CD4-positive, CD25-positive, alpha-beta regulatory T cell (primary cell): ENCODE measurements at regions not wholly inside any gene's neighbourhood (a gene's known extent, or its start where the extent isn't known, plus 50 kb on each side); places are given as distances from the start of the nearest gene placed in this dataset.
A peak's percentile ranks its signal among the peaks of the same experiment; 100 is the strongest.

ENCODE experiments used
- ATAC-seq, 2 donors: fragments of 150-1000 bp; cut with Tn5 transposase; one replicate each; pipeline ENCODE4 v1.10.0; 2021; ENCODE audit warnings: low read depth in 2 of 2, moderate number of reproducible peaks in 2 of 2, moderate library complexity in 1 of 2
- DNase-seq, 3 donors: peaks; one replicate each; pipeline versions ENCODE4 v3.0.0 to v3.0.0-alpha.2; 2012 to 2022; ENCODE audit warnings: mixed read lengths in 1 of 3
- H3K27ac ChIP-seq: one replicate; pipeline ENCODE4 v1.7.0; 2013; ENCODE audit warnings: mild to moderate bottlenecking, low read length; ENCODE audit not compliant: insufficient read depth, poor library complexity, severe bottlenecking
- H3K27me3 ChIP-seq: one replicate; pipeline ENCODE4 v1.7.0; 2013; ENCODE audit warnings: low read length; ENCODE audit not compliant: control insufficient read depth, insufficient read depth
- H3K36me3 ChIP-seq: one replicate; pipeline ENCODE4 v1.7.0; 2013; ENCODE audit warnings: mild to moderate bottlenecking, low read length, moderate library complexity; ENCODE audit not compliant: control insufficient read depth, insufficient read depth
- H3K4me1 ChIP-seq: 2 replicates; pipeline ENCODE4 v1.7.0; 2013; ENCODE audit warnings: mild to moderate bottlenecking, low read length; ENCODE audit not compliant: insufficient read depth, control insufficient read depth, poor library complexity, severe bottlenecking
- H3K4me3 ChIP-seq: one replicate; pipeline ENCODE4 v1.7.0; 2013; ENCODE audit warnings: low read depth, mild to moderate bottlenecking, low read length, moderate library complexity
- H3K9me3 ChIP-seq, 2 experiments: 1 replicate in 1 of 2; 2 replicates in 1 of 2; pipeline ENCODE4 v1.7.0; 2013; ENCODE audit warnings: low read length in 2 of 2, mild to moderate bottlenecking in 1 of 2, moderate library complexity in 1 of 2; ENCODE audit not compliant: control insufficient read depth in 2 of 2
- H3K27ac Mint-ChIP-seq, 3 donors: one replicate each; pipeline ENCODE4 v1.8.0; 2020 to 2022; ENCODE audit warnings: mild to moderate bottlenecking in 3 of 3, mixed read lengths in 3 of 3, moderate library complexity in 2 of 3
- H3K27me3 Mint-ChIP-seq: one replicate; pipeline ENCODE4 v1.8.0; 2022; ENCODE audit warnings: mild to moderate bottlenecking, mixed read lengths
- H3K36me3 Mint-ChIP-seq: one replicate; pipeline ENCODE4 v1.8.0; 2020; ENCODE audit warnings: mixed read lengths
- H3K4me1 Mint-ChIP-seq, 4 donors: one replicate each; pipeline ENCODE4 v1.8.0; 2020 to 2022; ENCODE audit warnings: mixed read lengths in 4 of 4, mild to moderate bottlenecking in 1 of 4
- H3K4me3 Mint-ChIP-seq, 4 donors: one replicate each; pipeline ENCODE4 v1.8.0; 2020 to 2022; ENCODE audit warnings: mild to moderate bottlenecking in 4 of 4, mixed read lengths in 4 of 4, moderate library complexity in 3 of 4
- H3K9me3 Mint-ChIP-seq, 7 donors: one replicate each; pipeline ENCODE4 v1.8.0; 2020 to 2022; ENCODE audit warnings: mixed read lengths in 7 of 7, mild to moderate bottlenecking in 3 of 7, moderate library complexity in 2 of 7

DNA sequence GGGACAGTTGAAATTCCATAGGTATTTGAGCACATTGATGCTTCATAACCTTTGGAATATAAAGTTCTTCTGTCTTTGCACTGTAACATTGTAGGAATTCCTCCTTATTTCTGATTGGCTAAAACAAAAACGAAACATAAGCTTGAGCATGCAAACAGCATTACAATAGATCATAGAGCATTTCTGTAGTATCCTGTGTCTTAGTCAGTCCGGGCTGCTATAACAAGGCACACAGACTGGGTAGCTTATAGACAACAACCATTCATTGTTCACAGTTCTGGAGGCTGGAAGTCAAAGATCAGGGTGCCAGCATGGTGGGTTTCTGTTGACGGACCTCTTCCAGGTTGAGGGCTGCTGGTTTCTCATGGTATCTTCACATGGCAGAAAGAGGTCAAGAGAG lies 188.7 kb upstream of the SOX21 start:
- H3K36me3 ChIP-seq = no peaks in the 10 kb centered on the region
- no peaks in the 10 kb centered on the region for H3K36me3 Mint-ChIP-seq
- no peaks in the 10 kb centered on the region for H3K27me3 ChIP-seq
- no peak overlapping the region for H3K4me3 Mint-ChIP-seq
- no peak overlapping the region for H3K4me3 ChIP-seq
- DNase-seq (no peak), ATAC-seq (no peak)
- H3K27me3 Mint-ChIP-seq = peaks cover 10% of the 10 kb centered on the region
- H3K9me3 Mint-ChIP-seq = peaks cover 0 to 2% (median 0%) of the 10 kb centered on the region in 7 donors
- no peak overlapping the region for H3K27ac ChIP-seq
- H3K4me1 ChIP-seq = no peaks in the 10 kb centered on the region
- no peaks in the 10 kb centered on the region for H3K9me3 ChIP-seq
- no peaks in the 10 kb centered on the region for H3K4me1 Mint-ChIP-seq
- no peak overlapping the region for H3K27ac Mint-ChIP-seq

DNA sequence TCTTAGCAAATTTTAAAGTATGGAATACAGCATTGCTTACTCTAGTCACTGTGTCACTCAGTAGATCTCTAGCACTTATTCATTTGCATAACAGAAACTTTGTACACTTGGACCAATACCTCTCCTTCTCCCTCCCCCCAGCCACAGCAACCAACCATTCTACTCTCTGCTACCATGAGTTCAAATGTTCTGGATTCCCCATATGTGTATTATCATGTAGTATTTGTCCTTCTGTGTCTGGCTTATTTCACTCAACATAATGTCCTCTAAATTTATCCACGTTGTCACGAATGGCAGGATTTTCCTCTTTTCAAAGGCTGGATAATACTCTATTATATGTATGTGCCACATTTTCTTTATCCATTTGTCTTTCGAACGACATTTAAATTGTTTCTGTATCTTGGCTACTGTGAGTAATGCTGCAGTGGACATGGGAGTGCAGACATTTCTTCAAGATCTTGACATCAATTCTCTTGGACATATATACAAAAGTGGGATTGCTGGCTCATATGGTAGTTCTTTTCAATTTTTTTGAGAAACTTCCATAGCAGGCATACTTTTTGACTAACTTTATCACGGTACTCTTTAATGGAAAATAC lies 184.5 kb upstream of the SOX21 start:
- Mint-ChIP-seq H3K4me1 (no peaks in the 10 kb centered on the region), H3K36me3 (no peaks in the 10 kb centered on the region), H3K27me3 (peaks cover 16% of the 10 kb centered on the region), H3K27ac (no peak overlapping the region), H3K9me3 (no peaks in the 10 kb centered on the region), H3K4me3 (no peak overlapping the region)
- Histone ChIP-seq H3K36me3 (no peaks in the 10 kb centered on the region), H3K27me3 (no peaks in the 10 kb centered on the region), H3K9me3 (no peaks in the 10 kb centered on the region), H3K4me3 (no peak overlapping the region), H3K27ac (no peak overlapping the region), H3K4me1 (no peaks in the 10 kb centered on the region)
- ATAC-seq = no peak
- no peak for DNase-seq

GRCh38 chr13:94896238-94896637 lies 183.9 kb upstream of the SOX21 start:
- Histone ChIP-seq H3K27ac (no peak overlapping the region), H3K9me3 (no peaks in the 10 kb centered on the region), H3K4me3 (no peak overlapping the region), H3K4me1 (no peaks in the 10 kb centered on the region), H3K27me3 (no peaks in the 10 kb centered on the region), H3K36me3 (no peaks in the 10 kb centered on the region)
- H3K4me1 Mint-ChIP-seq = no peaks in the 10 kb centered on the region
- DNase-seq (no peak), ATAC-seq (no peak)
- H3K36me3 Mint-ChIP-seq = no peaks in the 10 kb centered on the region
- H3K27ac Mint-ChIP-seq = no peak overlapping the region
- H3K9me3 Mint-ChIP-seq = no peaks in the 10 kb centered on the region
- peaks cover 15% of the 10 kb centered on the region for H3K27me3 Mint-ChIP-seq
- no peak overlapping the region for H3K4me3 Mint-ChIP-seq

DNA sequence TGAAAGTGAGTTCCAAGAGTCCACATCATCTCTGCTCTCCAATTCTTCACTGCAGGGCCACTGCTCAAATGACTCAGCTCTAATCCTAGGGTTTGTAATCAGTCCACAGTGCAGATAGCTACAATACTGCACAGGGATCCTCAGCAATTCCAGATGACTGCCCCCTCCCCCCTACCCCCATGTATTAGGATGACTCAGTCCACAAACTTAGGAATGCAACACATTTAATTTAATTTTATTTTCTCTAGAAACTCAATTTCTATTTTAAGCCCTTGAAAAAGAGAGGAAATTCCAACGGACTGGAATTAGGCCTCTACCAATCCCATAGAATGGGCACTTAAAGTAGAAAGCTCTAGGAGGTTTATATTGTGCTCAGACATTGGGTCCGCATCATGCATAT lies 173.8 kb upstream of the SOX21 start:
- no peaks in the 10 kb centered on the region for H3K9me3 ChIP-seq
- no peaks in the 10 kb centered on the region for H3K36me3 ChIP-seq
- Mint-ChIP-seq H3K4me1 (no peaks in the 10 kb centered on the region), H3K27me3 (peaks cover 7% of the 10 kb centered on the region), H3K9me3 (no peaks in the 10 kb centered on the region), H3K27ac (no peak overlapping the region), H3K4me3 (no peak overlapping the region), H3K36me3 (no peaks in the 10 kb centered on the region)
- DNase-seq (no peak), ATAC-seq (no peak)
- H3K4me3 ChIP-seq = no peak overlapping the region
- H3K27ac ChIP-seq = no peak overlapping the region
- peaks cover 2% of the 10 kb centered on the region for H3K27me3 ChIP-seq
- no peaks in the 10 kb centered on the region for H3K4me1 ChIP-seq

DNA sequence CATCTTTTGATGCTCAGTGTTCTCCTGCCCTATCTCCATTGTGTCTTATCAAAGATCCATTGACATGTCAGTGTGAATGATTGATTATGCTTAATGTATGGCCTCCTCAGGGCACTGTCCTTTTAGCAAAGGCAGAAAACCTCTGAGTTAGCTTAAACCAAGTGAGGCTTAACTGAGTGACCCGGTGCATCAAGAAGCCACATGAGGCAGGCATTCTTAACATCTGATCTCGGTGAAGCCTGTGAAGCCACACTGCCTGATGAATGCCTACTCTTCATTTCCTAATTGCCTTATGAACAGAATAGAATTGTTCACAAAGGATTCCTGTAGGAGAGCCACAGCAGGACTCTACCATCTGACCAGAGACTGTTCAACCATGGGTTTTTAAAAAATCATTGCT lies 168.1 kb upstream of the SOX21 start:
- DNase-seq (no peak), ATAC-seq (no peak)
- no peaks in the 10 kb centered on the region for H3K27me3 Mint-ChIP-seq
- Histone ChIP-seq H3K4me1 (no peaks in the 10 kb centered on the region), H3K36me3 (no peaks in the 10 kb centered on the region), H3K27ac (no peak overlapping the region), H3K27me3 (peaks cover 2% of the 10 kb centered on the region), H3K4me3 (no peak overlapping the region), H3K9me3 (no peaks in the 10 kb centered on the region)
- H3K27ac Mint-ChIP-seq = no peak overlapping the region
- no peak overlapping the region for H3K4me3 Mint-ChIP-seq
- H3K4me1 Mint-ChIP-seq = no peaks in the 10 kb centered on the region
- H3K36me3 Mint-ChIP-seq = no peaks in the 10 kb centered on the region
- H3K9me3 Mint-ChIP-seq = peaks cover 0 to 5% (median 1%) of the 10 kb centered on the region in 7 donors

- peaks cover 2% of the 10 kb centered on the region for H3K27me3 ChIP-seq
- no peak for ATAC-seq
- H3K36me3 Mint-ChIP-seq = no peaks in the 10 kb centered on the region
- no peaks in the 10 kb centered on the region for H3K9me3 ChIP-seq
- H3K4me3 Mint-ChIP-seq = no peak overlapping the region
- no peaks in the 10 kb centered on the region for H3K36me3 ChIP-seq
- peaks cover 0 to 6% (median 4%) of the 10 kb centered on the region in 7 donors for H3K9me3 Mint-ChIP-seq
- no peaks in the 10 kb centered on the region for H3K27me3 Mint-ChIP-seq
- H3K27ac ChIP-seq = no peak overlapping the region
- no peak for DNase-seq
- H3K4me1 Mint-ChIP-seq = no peaks in the 10 kb centered on the region
- H3K27ac Mint-ChIP-seq = no peak overlapping the region
- no peaks in the 10 kb centered on the region for H3K4me1 ChIP-seq
- no peak overlapping the region for H3K4me3 ChIP-seq
These were observed 166.3 kb upstream of the SOX21 start for GRCh38 chr13:94878602-94879165.

GRCh38 chr13:94864474-94864873 lies 152.1 kb upstream of the SOX21 start:
- Histone ChIP-seq H3K4me1 (peaks cover 7% of the 10 kb centered on the region), H3K27ac (no peak overlapping the region), H3K9me3 (no peaks in the 10 kb centered on the region), H3K27me3 (no peaks in the 10 kb centered on the region), H3K4me3 (no peak overlapping the region), H3K36me3 (no peaks in the 10 kb centered on the region)
- no peak overlapping the region for H3K27ac Mint-ChIP-seq
- ATAC-seq (no peak), DNase-seq (no peak)
- H3K27me3 Mint-ChIP-seq = peaks cover 11% of the 10 kb centered on the region
- no peaks in the 10 kb centered on the region for H3K36me3 Mint-ChIP-seq
- H3K4me3 Mint-ChIP-seq = no peak overlapping the region
- peaks cover 8 to 17% (median 11%) of the 10 kb centered on the region in 4 donors for H3K4me1 Mint-ChIP-seq
- peaks cover 0 to 4% (median 0%) of the 10 kb centered on the region in 7 donors for H3K9me3 Mint-ChIP-seq

DNA sequence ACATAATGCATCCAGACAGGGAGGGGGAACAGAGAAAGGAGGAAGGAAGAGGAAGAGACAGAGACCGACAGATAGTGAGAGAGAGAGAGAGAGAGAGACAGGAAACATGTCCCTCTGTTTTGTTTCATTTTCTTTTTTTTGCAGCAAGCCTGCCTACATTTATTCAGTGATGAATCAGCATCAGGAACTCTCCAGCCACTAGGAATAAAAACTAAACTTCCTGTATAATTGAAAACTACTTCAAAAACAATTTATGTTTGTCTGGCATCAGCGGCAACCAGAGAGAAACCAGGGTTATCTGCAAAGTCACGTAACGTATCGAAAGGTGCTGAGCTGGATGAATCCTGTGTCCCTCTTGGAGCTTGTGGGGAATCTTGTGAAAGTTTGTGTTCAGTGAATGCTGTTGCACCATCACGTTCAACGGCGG lies 148.6 kb upstream of the SOX21 start:
- Mint-ChIP-seq H3K27ac (peak overlapping the region; percentile 50 to 90 (median 84)), H3K36me3 (no peaks in the 10 kb centered on the region), H3K27me3 (peaks cover 11% of the 10 kb centered on the region), H3K9me3 (peaks cover 0 to 1% (median 0%) of the 10 kb centered on the region in 7 donors), H3K4me3 (peak overlapping the region; percentile 88 to 95 (median 89)), H3K4me1 (peaks cover 8 to 17% (median 11%) of the 10 kb centered on the region in 4 donors)
- Histone ChIP-seq H3K9me3 (no peaks in the 10 kb centered on the region), H3K27me3 (no peaks in the 10 kb centered on the region), H3K4me3 (peak overlapping the region; percentile 89), H3K36me3 (no peaks in the 10 kb centered on the region), H3K4me1 (peaks cover 7% of the 10 kb centered on the region), H3K27ac (no peak overlapping the region)
- ATAC-seq (peak in 1 of 2 donors; percentile 42), DNase-seq (peak in 2 of 3 donors; percentile 11 to 56)
